ENCODE measurements at regions not wholly inside any gene's neighbourhood (a gene's known extent, or its start where the extent isn't known, plus 50 kb on each side); places are given as distances from the start of the nearest gene placed in this dataset.
"Not testable (repeated sequence)": the region's sequence is repeated elsewhere in the genome, so short reads cannot be mapped to it uniquely, and the experiment has no call there.

DNA sequence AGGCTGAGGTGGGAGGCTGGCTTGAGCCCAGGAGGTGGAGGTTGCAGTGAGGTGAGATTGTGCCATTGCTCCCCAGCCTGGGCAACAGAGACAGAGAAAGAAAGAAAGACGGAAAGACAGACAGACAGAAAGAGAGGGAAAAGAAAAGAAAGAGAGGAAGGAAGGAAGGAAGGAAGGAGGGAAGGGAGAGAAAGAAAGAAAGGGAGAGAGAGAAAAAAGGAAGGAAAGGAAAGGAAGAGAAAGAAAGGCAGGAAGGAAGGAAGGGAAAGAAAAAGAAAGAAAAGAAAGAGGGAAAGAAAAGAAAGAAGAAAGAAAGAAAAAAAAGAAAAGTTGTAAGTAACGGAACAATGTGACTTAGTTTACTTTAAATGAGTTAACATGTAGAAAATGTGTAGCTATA is 260.7 kb upstream of the GRM7 start:
- DNase-seq (ENCODE audit: extremely low read depth, low read depth, low spot score), result no peak

GRCh38 chr3:6601374-6601773 is 259.5 kb upstream of the GRM7 start:
- DNase-seq (ENCODE audit: extremely low read depth, low read depth, low spot score), result no peak

DNA sequence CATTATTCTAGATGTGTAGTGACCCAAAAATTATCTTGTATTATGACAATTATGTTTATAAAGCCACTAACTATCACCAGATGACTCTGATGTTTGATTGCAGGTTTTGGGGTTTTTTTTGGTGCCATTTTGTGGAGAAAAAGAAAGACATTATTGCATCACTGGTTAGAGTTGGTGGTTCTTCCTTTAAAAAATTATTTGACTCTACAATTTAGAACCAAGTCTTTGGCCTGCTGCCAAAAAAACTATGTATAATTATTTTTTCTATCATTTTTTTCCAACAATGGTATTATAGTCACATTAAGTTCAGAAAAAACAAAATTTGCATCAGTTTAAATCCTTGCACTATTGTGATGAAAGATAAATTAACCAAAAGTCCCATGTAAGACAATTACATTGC is 258.6 kb upstream of the GRM7 start:
- no peak for DNase-seq (ENCODE audit: extremely low read depth, low read depth, low spot score)

DNA sequence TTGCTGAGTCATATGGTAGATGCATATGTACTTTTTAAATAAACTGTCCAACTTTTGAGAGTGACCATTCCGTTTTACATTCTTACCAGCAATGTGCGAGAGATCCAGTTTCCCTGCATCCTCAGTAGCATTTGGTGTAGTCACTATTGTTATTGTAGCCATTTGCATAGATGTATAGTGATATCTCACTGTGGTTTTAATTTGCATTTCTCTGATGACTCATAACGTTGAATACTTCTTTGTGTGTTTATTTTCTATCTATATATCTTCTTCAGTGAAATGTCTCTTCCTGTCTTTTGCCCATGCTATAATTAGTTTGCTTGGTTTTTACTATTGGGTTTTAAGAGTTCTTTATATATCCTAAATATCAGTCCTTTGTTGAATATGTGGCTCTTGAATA is 255.7 kb upstream of the GRM7 start:
- DNase-seq (ENCODE audit: extremely low read depth, low read depth, low spot score), result no peak

- DNase-seq (ENCODE audit: extremely low read depth, low read depth, low spot score), result no peak
Measured at GRCh38 chr3:6608843-6609242, 252.1 kb upstream of the GRM7 start.

GRCh38 chr3:6612034-6612616 is 248.8 kb upstream of the GRM7 start:
- DNase-seq (ENCODE audit: extremely low read depth, low read depth, low spot score), result no peak

GRCh38 chr3:6622260-6622659 is 238.7 kb upstream of the GRM7 start:
- no peak for DNase-seq (ENCODE audit: extremely low read depth, low read depth, low spot score)

DNA sequence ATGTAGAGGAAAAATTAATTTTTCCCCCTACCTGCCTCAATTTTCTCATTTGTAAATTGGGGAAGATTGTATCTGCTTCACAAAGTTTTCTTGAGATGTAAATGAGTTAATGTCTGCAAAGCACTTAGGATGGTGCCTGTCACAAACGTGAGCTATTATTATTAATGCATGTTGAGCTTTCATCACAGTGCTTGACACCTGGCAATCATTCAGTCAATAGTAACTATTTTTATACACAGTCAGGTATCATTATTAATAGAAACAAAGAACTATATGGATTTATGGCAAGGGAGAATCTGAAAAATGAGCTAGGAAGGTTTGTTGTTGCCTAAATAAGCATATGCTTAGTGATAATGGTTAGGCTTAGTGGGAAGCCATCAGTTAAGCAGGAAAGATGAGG is 238.2 kb upstream of the GRM7 start:
- DNase-seq (ENCODE audit: extremely low read depth, low read depth, low spot score), result no peak

DNA sequence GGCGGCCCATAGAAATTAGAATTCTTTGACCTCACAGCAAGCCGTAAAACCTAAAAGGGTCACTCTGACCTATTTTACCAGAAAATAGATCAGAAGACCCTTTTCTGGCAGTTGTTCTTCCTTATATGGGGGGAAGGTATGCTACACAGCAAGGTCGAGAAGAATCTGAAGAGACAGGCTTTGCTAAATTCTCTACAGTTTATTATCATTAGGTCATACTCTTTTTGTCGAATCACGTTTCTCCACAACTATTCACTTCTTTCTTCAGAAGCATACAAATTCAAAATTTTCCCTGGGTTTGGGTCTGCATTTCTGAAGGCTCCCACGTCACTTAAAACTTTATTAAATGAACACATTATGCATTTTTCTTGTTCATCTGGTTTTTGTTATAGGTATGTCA is 229.5 kb upstream of the GRM7 start:
- DNase-seq (ENCODE audit: extremely low read depth, low read depth, low spot score), result no peak

DNA sequence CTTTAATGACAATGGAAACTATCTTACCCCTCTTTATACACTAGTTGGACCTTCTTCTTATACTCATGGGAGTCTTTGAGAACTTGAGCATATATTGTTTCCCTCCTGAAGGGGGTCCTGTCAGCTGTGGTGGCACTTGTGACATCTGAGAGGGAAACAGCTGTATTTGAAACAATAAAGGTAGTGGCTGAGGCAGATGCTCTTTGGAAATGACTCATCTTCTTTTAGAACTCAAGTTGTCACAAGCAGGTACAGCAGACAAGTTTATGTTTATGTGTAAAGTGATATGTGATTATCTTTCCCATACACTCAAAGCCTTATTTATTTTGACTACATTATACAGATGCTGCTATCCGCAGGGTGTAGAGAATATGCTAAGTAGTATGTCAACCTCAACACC is 220.0 kb upstream of the GRM7 start:
- no peak for DNase-seq (ENCODE audit: extremely low read depth, low read depth, low spot score)

DNA sequence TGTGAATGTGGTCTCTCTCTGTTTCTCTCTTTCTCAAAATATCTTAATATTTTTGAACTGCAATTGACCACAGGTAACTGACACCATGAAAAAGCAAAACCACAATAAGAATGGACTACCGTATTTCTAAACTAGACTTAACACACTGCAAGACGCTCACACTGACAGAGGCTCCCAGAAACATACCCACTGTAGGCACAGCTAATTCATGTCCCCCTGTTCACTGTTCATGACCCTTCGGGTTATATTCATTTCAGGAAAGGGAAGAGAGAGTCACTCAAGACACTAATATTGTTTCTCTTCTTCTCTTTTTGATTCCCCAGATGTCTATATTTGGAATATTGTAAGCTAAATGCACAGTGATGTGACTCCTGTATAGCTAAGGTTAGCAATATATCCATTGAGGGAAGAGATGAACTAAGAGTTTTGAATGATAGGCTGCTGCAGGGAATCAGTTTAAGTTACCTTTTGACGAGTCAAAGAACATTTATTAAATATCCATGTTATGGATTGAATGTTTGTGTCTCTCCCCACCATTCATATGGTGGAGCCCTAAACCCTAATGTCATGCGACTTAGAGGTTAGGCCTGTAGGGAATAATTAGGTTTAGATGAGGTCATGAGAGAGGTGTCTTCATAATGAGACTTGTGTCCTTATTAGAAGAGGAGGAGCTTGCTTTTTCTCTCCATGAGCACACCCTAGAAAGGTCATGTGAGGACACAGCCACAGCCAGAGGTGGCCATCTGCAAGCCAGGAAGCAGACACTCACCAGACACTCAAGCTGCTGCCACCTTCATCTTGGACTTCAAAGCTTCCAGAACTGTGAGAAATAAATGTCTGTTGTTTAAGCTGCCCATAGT is 216.6 kb upstream of the GRM7 start:
- no peak for DNase-seq (ENCODE audit: extremely low read depth, low read depth, low spot score)

GRCh38 chr3:6654670-6655069 is 206.2 kb upstream of the GRM7 start:
- no peak for DNase-seq (ENCODE audit: extremely low read depth, low read depth, low spot score)

DNA sequence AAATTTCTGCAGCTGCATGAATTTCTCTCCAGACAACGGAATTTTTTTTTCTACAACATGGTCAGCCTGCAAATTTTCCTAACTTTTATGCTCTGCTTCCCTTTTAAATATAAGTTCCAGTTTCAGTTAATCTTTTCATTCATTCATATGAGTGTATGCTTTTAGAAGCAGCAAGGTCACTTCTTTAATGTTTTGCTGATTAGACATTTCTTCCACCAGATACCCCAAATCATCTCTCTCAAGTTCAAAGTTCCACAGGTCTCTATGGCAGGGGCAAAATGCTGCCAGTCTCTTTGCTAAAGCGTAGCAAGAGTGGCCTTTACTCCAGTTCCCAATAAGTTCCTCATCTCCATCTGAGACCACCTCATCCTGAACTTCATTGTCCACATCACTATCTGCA is 205.6 kb upstream of the GRM7 start:
- no peak for DNase-seq (ENCODE audit: extremely low read depth, low read depth, low spot score)

GRCh38 chr3:6657591-6657990 is 203.3 kb upstream of the GRM7 start:
- DNase-seq (ENCODE audit: extremely low read depth, low read depth, low spot score), result no peak

DNA sequence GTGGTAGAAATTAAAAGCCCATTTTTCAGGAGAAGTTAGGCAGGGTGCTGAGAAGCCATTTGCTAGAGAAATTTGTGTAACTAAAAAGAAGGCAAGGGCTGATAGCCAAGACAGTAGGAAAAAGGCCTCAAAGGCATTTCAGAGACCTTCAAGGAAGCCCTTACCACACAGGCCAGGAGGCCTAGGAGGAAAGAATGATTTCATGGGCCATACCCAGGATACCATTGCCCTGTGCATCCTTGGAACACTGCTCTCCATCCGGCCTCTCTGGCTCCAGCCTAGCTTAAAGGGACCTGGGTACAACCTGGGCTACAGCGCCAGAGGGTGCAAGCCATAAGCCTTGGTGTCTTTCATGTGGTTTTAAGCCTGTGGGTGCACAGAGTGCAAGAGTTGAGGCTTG is 193.6 kb upstream of the GRM7 start:
- no peak for DNase-seq (ENCODE audit: extremely low read depth, low read depth, low spot score)

DNA sequence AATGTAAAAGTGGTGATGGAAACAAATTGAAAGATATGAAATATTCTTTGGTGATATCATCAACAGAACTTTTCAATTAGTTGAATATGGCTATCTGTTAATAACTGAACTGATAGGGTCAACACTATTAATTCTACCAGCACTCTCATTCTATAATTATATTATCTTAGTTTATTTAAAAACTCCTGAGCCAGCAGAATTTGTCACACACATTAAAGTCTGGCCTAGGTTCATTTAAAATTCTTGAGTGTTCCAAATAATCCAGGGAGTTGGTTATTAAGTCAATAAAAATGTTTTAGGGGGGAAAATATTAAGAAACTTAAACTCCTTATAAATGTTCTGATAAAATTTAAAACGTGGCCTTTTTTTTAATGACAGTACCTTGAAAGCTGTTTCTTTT is 189.6 kb upstream of the GRM7 start:
- no peak for DNase-seq (ENCODE audit: extremely low read depth, low read depth, low spot score)

- no peak for DNase-seq (ENCODE audit: extremely low read depth, low read depth, low spot score)
Measured at GRCh38 chr3:6679510-6679909, 181.4 kb upstream of the GRM7 start.

DNA sequence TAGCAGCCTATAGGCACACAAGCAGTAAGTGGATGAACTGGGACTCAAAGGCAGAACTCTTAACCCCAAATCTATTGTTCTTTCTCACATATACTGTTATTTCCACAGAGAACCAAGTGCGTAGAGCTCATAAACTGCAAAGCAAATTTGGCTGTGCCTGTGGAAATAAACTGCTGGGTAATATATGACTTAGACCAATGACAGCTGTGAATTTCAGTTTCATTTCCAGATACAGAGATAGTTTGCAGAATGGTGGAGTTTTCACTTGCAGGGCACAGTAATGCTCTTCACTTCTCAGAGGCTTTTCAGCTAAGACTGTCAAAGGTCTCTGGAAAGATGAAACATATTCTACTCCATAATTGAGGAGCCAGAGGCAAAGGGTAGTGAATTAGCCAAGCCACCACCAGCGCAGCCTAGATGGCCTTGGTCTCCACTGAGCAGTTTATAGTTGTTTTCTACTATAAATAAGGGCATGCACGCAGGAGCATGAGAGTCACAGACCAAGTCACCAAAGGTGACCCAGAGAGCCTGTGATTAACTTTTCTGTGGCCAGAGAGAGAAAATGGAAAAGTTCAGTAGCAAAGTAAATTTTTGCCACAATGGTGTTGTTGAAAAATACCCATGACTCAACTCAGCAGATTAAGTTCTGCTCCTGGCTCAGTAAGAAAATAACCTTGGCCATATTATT is 180.7 kb upstream of the GRM7 start:
- DNase-seq (ENCODE audit: extremely low read depth, low read depth, low spot score), result no peak

DNA sequence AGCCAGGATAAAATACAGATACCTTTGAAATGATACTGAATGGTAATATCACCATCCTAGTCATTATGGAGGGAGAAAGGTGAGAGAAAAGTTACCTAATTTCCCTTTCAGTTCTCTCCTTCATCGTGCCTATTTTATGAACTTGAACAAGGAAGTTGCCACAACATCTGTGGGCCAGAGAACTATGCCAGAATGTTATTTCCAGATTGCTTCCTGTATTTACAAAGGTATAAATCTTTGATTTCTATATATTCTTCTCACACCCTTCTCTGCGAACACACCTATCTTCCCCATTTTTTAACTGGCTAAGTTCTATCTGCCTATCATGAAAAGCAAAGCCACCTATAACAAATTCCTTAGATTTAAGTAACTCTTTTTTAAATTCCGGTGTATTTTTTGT is 163.6 kb upstream of the GRM7 start:
- no peak for DNase-seq (ENCODE audit: extremely low read depth, low read depth, low spot score)

DNA sequence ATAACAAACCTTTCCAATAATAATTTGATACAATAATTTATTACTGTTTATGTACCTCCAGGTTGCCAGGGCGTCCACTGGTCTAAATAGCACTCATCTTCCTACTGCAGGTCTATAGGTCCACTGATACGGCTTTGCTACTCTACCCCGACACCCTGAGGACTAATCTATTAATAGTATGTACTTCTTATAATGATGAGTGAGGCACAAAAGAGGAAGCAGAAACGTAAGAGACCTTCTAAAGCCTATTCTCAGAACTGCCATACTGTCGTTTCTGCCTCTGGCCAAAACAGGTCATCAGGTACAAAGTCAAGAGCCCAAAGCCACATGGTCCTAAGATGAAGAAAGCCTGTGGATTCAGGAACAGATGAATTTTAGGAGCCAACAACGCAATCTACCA is 163.2 kb upstream of the GRM7 start:
- no peak for DNase-seq (ENCODE audit: extremely low read depth, low read depth, low spot score)

DNA sequence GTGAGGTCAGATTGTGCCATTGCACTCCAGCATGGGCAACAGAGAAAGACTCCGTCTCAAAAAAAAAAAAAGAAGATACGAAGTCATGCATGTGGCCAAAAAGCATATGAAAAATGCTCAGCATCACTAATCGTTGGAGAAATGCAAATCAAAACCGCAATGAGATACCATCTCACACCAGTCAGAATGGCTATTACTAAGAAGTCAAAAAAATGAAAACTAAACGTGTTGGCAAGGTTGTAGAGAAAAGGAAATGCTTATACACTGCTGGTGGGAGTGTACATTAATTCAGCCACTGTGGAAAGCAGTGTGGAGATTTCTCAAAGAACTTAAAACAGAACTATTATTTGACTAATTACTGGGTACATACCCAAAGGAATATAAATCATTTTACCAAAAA is 156.1 kb upstream of the GRM7 start:
- not testable (repeated sequence) for DNase-seq (ENCODE audit: extremely low read depth, low read depth, low spot score)

GRCh38 chr3:6706777-6707176 is 154.1 kb upstream of the GRM7 start:
- no peak for DNase-seq (ENCODE audit: extremely low read depth, low read depth, low spot score)
